ENCODE measurements at regions not wholly inside any gene's neighbourhood (a gene's known extent, or its start where the extent isn't known, plus 50 kb on each side); places are given as distances from the start of the nearest gene placed in this dataset.

- no peak for TF ChIP-seq EZH2 (IDR thresholded peaks at IDR 0.05; ENCODE audit: low read length)
- TF ChIP-seq CTCF (optimal IDR thresholded peaks at IDR 0.05 in 1 of 3, IDR thresholded peaks at IDR 0.05 in 1 of 3, conservative IDR thresholded peaks at IDR 0.05 in 1 of 3; ENCODE audit: extremely low read depth in 1 of 3, insufficient read depth in 2 of 3, low read length in 3 of 3) = no peak
These were observed 218.3 kb downstream of the HTR1B start for GRCh38 chr6:77245026-77245425.

Data from keratinocyte (primary cell).